SK-N-SH (cell line): ENCODE measurements at regions not wholly inside any gene's neighbourhood (a gene's known extent, or its start where the extent isn't known, plus 50 kb on each side); places are given as distances from the start of the nearest gene placed in this dataset.

Experiments
- CHD2 ChIP-seq: fragments of 150-350 bp; IDR thresholded peaks from 2 replicates; pipeline ENCODE4 v1.6.1; 2018; ENCODE audit warnings: low read length; ENCODE audit not compliant: partially characterized antibody
- CTCF ChIP-seq: fragments of 200-600 bp; sonication (generic); IDR thresholded peaks from 2 replicates; pipeline ENCODE4 v1.6.1; 2017; ENCODE audit warnings: antibody characterized with exemption, mild to moderate bottlenecking, moderate library complexity
- EZH2phosphoT487 ChIP-seq: fragments of 200-600 bp; sonication (generic); IDR thresholded peaks from 2 replicates; pipeline ENCODE4 v1.6.1; 2017; ENCODE audit warnings: low read depth, mixed run types, mild to moderate bottlenecking, antibody characterized with exemption, moderate library complexity, borderline replicate concordance
- IRF3 ChIP-seq: fragments of 150-350 bp; IDR thresholded peaks from 2 replicates; pipeline ENCODE4 v1.6.1; 2016; ENCODE audit warnings: mild to moderate bottlenecking, low read depth, low read length
- MAX ChIP-seq: IDR thresholded peaks from 2 replicates; pipeline ENCODE4 v1.4.0; 2012; ENCODE audit warnings: low read depth
- POLR2AphosphoS5 ChIP-seq: IDR thresholded peaks from 2 replicates; pipeline ENCODE4 v1.6.1; 2012; ENCODE audit warnings: low read depth, low read length
- RAD21 ChIP-seq: IDR thresholded peaks from 2 replicates; pipeline ENCODE4 v1.6.1; 2012; ENCODE audit warnings: mild to moderate bottlenecking, low read length
- RFX5 ChIP-seq: IDR thresholded peaks from 2 replicates; pipeline ENCODE4 v1.6.1; 2012; ENCODE audit warnings: mild to moderate bottlenecking, improper control_type of control experiment, low read length
- SIN3A ChIP-seq: IDR thresholded peaks from 2 replicates; pipeline ENCODE4 v1.6.1; 2012; ENCODE audit warnings: low read depth, mild to moderate bottlenecking, low read length, moderate library complexity, borderline replicate concordance
- TAF1 ChIP-seq: IDR thresholded peaks from 2 replicates; pipeline ENCODE4 v1.6.1; 2012; ENCODE audit warnings: low read depth, mild to moderate bottlenecking, low read length, moderate library complexity, borderline replicate concordance
- TCF12 ChIP-seq: IDR thresholded peaks from 2 replicates; pipeline ENCODE4 v1.4.0; 2012
- USF1 ChIP-seq: IDR thresholded peaks from 2 replicates; pipeline ENCODE4 v1.4.0; 2012; ENCODE audit warnings: low read depth, borderline replicate concordance
- USF2 ChIP-seq: fragments of 150-350 bp; IDR thresholded peaks from 2 replicates; pipeline ENCODE4 v1.6.1; 2017; ENCODE audit warnings: antibody characterized with exemption, low read length, low read depth, borderline replicate concordance

- TF ChIP-seq MAX: no peak
- TF ChIP-seq CTCF: no peak
- TF ChIP-seq IRF3: no peak
- no peak for TF ChIP-seq USF1
- no peak for TF ChIP-seq EZH2phosphoT487
- no peak for TF ChIP-seq SIN3A
- no peak for TF ChIP-seq POLR2AphosphoS5
- TF ChIP-seq CHD2: no peak
- no peak for TF ChIP-seq TAF1
- no peak for TF ChIP-seq RAD21
- no peak for TF ChIP-seq RFX5
- no peak for TF ChIP-seq TCF12
- no peak for TF ChIP-seq USF2
Observed at GRCh38 chr13:82749551-82749950, 1132.7 kb downstream of the SLITRK1 start.
